IPS DF 6.9 (cell line): ENCODE measurements at regions not wholly inside any gene's neighbourhood (a gene's known extent, or its start where the extent isn't known, plus 50 kb on each side); places are given as distances from the start of the nearest gene placed in this dataset.

ENCODE experiments used
- DNase-seq: peaks from one replicate; pipeline ENCODE4 v3.0.0-alpha.2; 2013; ENCODE audit warnings: low read depth, low spot score
- H3K27ac ChIP-seq: one replicate; pipeline ENCODE4 v1.5.1; 2013; ENCODE audit warnings: low read length, control low read depth
- H3K27me3 ChIP-seq: 2 replicates; pipeline ENCODE4 v1.6.1; 2013; ENCODE audit warnings: mild to moderate bottlenecking, low read length; ENCODE audit not compliant: control insufficient read depth, insufficient read depth
- H3K36me3 ChIP-seq: 2 replicates; pipeline ENCODE4 v1.6.1; 2013; ENCODE audit warnings: low read length; ENCODE audit not compliant: control insufficient read depth, insufficient read depth
- H3K4me1 ChIP-seq: 2 replicates; pipeline ENCODE4 v1.6.1; 2013; ENCODE audit warnings: low read length; ENCODE audit not compliant: control insufficient read depth, insufficient read depth
- H3K4me3 ChIP-seq: 2 replicates; pipeline ENCODE4 v1.5.1; 2013; ENCODE audit warnings: mild to moderate bottlenecking, low read length
- H3K9me3 ChIP-seq: 2 replicates; pipeline ENCODE4 v1.6.1; 2013; ENCODE audit warnings: low read length, inconsistent platforms; ENCODE audit not compliant: control insufficient read depth, insufficient read depth
- WGBS: extraction: QIAGEN DNeasy Blood & Tissue Kit; methylation state at CpG from one replicate; pipeline ENCODE4 v1.1.7; 2013; ENCODE audit warnings: mixed read lengths, missing lambda C conversion rate; ENCODE audit not compliant: insufficient read length, insufficient coverage; 5-methylcytosine and 5-hydroxymethylcytosine counted together

DNA sequence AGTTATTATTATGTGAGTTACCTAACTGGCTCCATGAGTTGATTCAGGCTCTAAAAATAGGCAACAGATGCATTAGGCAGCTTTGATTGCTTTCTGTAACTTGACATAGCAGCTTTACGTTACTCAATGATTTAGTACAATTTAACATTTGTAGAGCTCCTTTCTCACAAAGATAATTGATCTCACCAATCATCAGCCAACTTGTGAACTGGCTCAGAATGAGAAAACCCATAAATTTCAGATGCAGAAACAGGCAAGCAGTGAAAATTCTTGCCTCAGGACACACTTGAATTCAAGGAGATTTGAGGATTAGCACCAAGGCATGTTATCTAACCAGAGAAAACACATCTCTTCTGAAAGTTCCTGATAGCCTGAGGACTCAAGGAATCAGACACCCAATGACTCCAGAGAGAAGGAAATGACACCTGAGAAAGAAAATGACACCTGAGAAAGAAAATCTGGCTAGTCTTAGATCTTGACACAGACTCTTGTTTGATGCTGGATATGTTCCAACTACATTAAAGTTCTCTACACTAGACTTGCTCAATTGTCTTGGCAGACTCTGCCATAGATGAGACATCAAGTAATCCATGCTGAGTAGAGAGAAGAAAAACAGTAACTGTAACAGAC lies 315.1 kb upstream of the CBLB start:
- H3K27me3 ChIP-seq = no peaks in the 10 kb centered on the region
- H3K9me3 ChIP-seq = no peaks in the 10 kb centered on the region
- DNase-seq = no peak
- no peaks in the 10 kb centered on the region for H3K4me1 ChIP-seq
- no peaks in the 10 kb centered on the region for H3K36me3 ChIP-seq
- no CpG with 5 or more reads among the region's 1 CpG for WGBS
- no peak overlapping the region for H3K4me3 ChIP-seq
- H3K27ac ChIP-seq = no peak overlapping the region

DNA sequence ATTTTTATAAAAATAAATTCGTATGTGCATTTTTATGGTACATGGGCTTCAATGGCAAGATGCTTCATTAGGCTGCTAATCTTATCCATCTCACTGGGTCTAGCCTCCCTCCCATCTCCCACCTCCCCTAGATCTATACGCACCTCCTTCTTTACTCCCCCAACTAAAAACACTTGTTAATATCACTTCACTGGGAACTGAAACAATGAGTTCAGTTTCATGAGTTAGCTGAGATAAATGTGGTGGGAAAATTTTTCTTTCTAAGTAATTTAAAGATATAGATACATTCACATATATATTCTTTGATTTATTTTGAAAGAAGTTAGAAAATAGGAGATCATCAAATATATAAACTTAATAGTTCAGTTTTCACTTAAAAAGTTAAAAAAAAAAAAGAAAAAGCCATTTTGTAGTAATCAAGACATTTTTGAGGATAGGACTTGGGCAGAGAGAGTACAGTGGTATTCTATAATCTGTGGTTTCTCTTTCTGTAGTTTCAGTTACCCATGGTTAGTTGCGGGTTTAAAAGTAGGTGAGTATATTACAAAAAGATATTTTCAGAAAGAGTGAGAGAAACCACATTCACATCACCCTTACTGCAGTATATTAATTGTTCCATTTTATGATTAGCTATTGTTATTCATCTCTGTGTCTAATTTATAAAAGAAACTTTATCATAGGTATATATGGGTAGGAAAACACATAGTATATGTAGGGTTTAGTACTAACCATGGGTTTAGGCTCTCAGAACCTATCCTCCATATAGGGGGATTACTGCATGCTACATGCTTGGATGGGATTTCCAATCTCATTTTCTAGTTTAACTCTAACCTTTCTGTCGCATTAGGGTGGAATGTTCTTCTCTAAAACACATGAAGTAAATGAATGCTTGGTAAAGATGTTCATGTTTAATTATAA lies 316.0 kb upstream of the CBLB start:
- H3K4me3 ChIP-seq = no peak overlapping the region
- no peak overlapping the region for H3K27ac ChIP-seq
- 100% methylated on average over 1 of the region's 4 CpGs for WGBS
- H3K27me3 ChIP-seq = no peaks in the 10 kb centered on the region
- H3K36me3 ChIP-seq = no peaks in the 10 kb centered on the region
- H3K9me3 ChIP-seq = no peaks in the 10 kb centered on the region
- H3K4me1 ChIP-seq = no peaks in the 10 kb centered on the region
- DNase-seq = no peak

DNA sequence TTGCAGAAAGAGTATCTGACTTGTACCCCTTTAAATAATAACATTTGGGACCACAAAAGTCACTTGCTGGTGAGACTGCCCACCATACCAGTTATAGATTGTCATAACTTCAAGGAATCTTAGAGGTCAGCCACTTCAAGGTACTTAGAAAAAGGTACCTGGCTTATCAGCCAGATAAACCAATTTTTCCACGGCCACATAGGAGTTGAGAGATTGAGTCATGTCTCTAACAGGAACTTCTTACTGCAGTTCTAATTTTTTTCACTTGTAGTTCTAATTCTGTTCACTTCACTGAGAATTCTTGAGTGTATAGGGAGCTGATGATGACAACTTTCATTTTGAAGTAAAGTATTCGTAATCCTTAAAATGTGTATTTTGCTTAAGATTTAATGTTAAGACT lies 317.1 kb upstream of the CBLB start:
- no peak overlapping the region for H3K27ac ChIP-seq
- H3K4me1 ChIP-seq = no peaks in the 10 kb centered on the region
- no peak for DNase-seq
- no peaks in the 10 kb centered on the region for H3K9me3 ChIP-seq
- H3K4me3 ChIP-seq = no peak overlapping the region
- WGBS = no CpG with 5 or more reads among the region's 2 CpGs
- no peaks in the 10 kb centered on the region for H3K27me3 ChIP-seq
- no peaks in the 10 kb centered on the region for H3K36me3 ChIP-seq

DNA sequence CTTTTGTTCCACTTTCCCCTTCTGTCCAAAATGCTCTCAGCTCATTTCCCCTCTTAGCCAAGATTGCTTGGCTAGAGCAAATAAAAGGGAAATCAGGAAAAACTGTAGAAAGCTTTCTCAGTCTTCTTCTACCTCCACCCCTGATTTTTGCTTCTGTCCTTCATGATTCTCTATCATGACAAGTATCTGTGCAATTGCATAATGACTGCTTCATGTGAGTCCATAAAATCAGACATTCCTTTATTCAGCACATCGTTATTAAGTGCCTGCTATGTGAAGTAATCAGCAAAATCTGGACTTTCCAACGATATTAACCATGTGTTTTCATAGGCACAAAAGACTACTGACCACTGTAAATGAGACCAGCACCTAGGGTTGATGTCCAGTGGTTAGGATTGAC lies 321.5 kb upstream of the CBLB start:
- H3K9me3 ChIP-seq = no peaks in the 10 kb centered on the region
- no peak overlapping the region for H3K27ac ChIP-seq
- DNase-seq = no peak
- no CpG with 5 or more reads among the region's 2 CpGs for WGBS
- no peaks in the 10 kb centered on the region for H3K4me1 ChIP-seq
- H3K27me3 ChIP-seq = no peaks in the 10 kb centered on the region
- no peak overlapping the region for H3K4me3 ChIP-seq
- H3K36me3 ChIP-seq = no peaks in the 10 kb centered on the region

DNA sequence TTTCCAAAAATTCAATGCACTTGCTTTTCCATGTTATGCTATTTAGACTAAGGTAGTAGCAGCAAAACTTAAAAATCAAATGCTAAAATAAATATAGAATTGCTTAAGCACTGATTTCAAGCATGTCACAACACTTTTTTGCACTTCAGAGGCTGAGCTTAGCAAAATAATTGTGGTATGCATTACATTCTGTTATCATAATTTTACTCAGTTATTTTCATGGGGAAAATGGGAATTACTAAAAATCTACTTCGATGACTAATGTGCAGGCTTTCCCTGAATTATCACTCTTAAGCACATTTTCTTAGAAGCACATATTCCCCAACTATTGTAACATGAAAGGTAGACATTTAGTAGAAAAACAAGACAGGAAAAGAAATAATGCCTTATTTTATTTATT lies 322.4 kb upstream of the CBLB start:
- H3K27me3 ChIP-seq = no peaks in the 10 kb centered on the region
- no CpG with 5 or more reads among the region's 1 CpG for WGBS
- no peaks in the 10 kb centered on the region for H3K36me3 ChIP-seq
- no peaks in the 10 kb centered on the region for H3K4me1 ChIP-seq
- no peak overlapping the region for H3K4me3 ChIP-seq
- no peak for DNase-seq
- no peak overlapping the region for H3K27ac ChIP-seq
- H3K9me3 ChIP-seq = no peaks in the 10 kb centered on the region

DNA sequence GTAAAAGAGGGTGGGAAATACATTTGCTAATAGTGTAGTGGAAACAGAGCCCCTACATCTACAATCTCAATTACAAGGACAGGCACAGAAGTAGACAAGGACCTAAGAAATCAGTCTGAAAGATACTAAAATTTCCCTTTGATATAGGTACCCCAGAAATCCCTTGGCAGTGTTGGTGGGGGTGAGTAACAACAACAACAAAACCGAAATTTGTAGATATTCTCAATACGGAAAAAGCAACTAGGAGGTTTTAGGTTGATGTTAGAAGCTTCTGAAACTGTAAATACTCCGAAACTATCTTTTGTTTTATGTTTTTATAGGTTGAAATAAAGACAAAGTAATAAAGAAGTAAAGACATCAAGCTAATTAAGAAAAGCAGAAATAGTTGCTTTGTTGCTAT lies 323.1 kb upstream of the CBLB start:
- Histone ChIP-seq H3K4me1 (no peaks in the 10 kb centered on the region), H3K36me3 (no peaks in the 10 kb centered on the region), H3K27ac (no peak overlapping the region), H3K27me3 (no peaks in the 10 kb centered on the region), H3K9me3 (no peaks in the 10 kb centered on the region), H3K4me3 (no peak overlapping the region)
- DNase-seq = no peak
- WGBS = 100% methylated on average over 1 of the region's 3 CpGs

DNA sequence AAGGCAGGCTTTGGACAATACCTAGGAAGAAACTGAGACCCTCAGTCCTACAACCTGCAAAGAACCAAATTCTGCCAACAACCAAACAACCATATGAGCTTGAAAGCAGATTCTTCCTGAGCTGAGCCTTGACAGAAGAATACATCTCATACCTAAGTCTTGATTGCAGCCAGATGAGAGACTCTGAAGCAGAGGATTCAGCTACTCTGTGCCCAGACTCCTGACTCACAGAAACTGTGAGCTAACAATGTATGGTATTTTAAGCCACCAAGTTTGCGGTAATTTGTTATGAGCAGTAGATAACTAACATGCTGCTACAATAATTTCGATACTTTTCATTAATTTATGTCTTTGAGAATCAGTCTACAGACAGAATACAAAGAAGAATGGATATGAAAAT lies 325.1 kb upstream of the CBLB start:
- Histone ChIP-seq H3K36me3 (no peaks in the 10 kb centered on the region), H3K27ac (no peak overlapping the region), H3K27me3 (no peaks in the 10 kb centered on the region), H3K4me3 (no peak overlapping the region), H3K4me1 (no peaks in the 10 kb centered on the region), H3K9me3 (no peaks in the 10 kb centered on the region)
- WGBS = no CpG with 5 or more reads among the region's 2 CpGs
- no peak for DNase-seq

DNA sequence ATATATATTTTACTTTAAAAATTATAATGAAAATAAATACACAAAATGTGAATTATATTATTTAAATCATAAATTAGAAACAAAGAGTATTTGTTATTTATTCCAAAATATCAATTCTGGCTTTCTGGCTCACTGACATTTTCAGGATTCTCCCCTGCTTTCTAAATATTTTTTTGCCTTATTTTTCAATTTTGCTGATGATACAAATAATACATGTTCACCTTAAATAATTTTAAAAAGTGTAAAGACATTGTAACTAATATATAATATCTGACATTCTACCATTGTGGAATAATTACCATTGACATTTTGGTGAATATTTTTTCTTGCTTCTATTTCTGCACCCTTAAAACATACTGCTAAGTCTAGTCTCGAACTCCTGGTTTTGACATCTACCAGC lies 325.9 kb upstream of the CBLB start:
- no peaks in the 10 kb centered on the region for H3K9me3 ChIP-seq
- H3K36me3 ChIP-seq = no peaks in the 10 kb centered on the region
- no CpG with 5 or more reads among the region's 1 CpG for WGBS

DNA sequence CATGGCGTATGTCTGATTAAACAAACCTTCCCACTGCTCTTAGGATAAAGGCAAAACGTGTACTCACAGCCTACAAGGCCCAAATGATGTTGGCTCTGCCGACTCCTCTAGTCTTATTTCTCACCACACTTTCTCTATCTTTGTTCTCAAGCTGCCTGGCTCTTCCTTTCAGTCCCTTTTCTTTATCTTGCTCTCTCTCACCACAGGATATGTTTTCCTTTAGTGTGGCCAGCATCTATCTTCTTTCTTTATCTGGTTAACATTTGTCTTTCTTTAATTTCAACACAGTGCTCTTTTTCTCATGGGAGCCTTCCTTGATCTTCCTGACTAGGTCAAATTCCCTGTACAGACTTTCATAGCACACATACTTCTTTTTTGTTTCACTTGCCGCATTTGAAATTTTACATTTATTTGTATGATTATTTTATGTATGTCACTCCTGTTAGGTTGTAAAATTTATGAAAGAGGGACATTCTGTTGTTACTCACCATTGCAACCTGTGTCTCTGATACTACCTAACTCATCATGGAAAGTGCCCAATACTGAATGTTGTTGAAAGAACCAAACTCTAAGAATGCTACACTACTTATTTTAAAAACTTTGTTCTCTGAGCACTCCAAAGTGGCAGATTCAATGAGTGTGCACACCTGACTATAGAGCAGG lies 328.9 kb upstream of the CBLB start:
- DNase-seq = no peak
- Histone ChIP-seq H3K4me1 (no peaks in the 10 kb centered on the region), H3K27me3 (no peaks in the 10 kb centered on the region), H3K9me3 (no peaks in the 10 kb centered on the region), H3K27ac (no peak overlapping the region), H3K36me3 (no peaks in the 10 kb centered on the region), H3K4me3 (no peak overlapping the region)
- no CpG with 5 or more reads among the region's 4 CpGs for WGBS

More for the DNA sequence above, 325.9 kb upstream of the CBLB start:
- H3K27me3 ChIP-seq = no peaks in the 10 kb centered on the region
- no peaks in the 10 kb centered on the region for H3K4me1 ChIP-seq
- H3K4me3 ChIP-seq = no peak overlapping the region
- no peak overlapping the region for H3K27ac ChIP-seq
- no peak for DNase-seq

DNA sequence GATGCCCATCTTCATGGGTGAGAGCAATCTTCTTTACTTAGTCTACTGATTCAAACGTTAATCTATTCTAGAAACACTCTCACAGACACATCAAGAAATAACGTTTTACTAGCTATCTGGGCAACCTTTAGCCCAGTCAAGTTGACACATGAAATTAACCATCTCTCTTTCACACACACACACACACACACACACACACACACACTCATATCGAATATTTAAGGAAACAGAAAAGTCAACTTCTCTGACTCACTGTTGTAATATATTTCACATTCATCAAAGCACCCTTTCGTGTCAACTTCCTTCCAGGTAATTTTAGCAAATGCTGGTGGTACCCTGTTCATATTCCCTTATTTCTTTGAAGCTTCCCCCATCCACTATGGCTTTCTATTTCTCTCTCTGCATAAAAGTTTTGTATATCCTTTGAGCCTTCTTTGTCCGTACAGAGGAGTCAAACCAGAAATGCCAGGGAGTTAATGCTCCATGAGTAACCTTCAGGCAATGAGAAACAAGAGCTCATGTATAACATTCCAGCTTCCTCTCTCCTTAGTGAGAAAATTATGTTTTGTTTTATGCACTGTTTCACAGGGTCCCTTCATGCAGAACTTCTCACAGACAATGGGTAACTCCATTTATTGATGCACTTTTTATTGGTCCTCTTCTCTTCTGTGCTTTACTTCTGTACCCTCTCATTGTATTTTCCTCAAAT lies 335.5 kb upstream of the CBLB start:
- no CpG with 5 or more reads among the region's 5 CpGs for WGBS
- H3K36me3 ChIP-seq = no peaks in the 10 kb centered on the region
- no peaks in the 10 kb centered on the region for H3K9me3 ChIP-seq
- no peak for DNase-seq
- no peaks in the 10 kb centered on the region for H3K4me1 ChIP-seq
- no peak overlapping the region for H3K4me3 ChIP-seq
- no peaks in the 10 kb centered on the region for H3K27me3 ChIP-seq
- no peak overlapping the region for H3K27ac ChIP-seq
